ENCODE measurements at regions not wholly inside any gene's neighbourhood (a gene's known extent, or its start where the extent isn't known, plus 50 kb on each side); places are given as distances from the start of the nearest gene placed in this dataset.

GRCh38 chr7:135828604-135829003 lies 80.0 kb upstream of the FAM180A start:
- Histone ChIP-seq H3K4me2 (ENCODE audit: insufficient read depth in 1 of 2, low read depth in 2 of 2, low read length in 2 of 2) (no peak overlapping the region), H3K9me3 (ENCODE audit: insufficient read depth in 2 of 2, low read depth in 1 of 2, low read length in 1 of 2) (no peaks in the 10 kb centered on the region), H3K14ac (ENCODE audit: insufficient read length) (no peak overlapping the region), H4K8ac (ENCODE audit: extremely low read depth, insufficient read depth, low read length) (no peak overlapping the region), H2BK20ac (ENCODE audit: low read length) (no peak overlapping the region), H3K23me2 (ENCODE audit: low read depth, low read length) (0 out of 2 replicates have a peak, but pooled peaks cover 2% of the 10 kb centered on the region), H3K36me3 (ENCODE audit: control insufficient read depth in 2 of 4, insufficient read depth in 4 of 4, low read length in 3 of 4) (no peaks in the 10 kb centered on the region), H3K79me1 (ENCODE audit: low read depth, low read length) (no peaks in the 10 kb centered on the region), H3K27ac (ENCODE audit: low read depth, low read length) (no peak overlapping the region), H2BK12ac (ENCODE audit: low read depth, low read length) (no peak overlapping the region), H3K4ac (replicated peaks; ENCODE audit: insufficient read length, low read depth, low read length) (no peak overlapping the region), H3K56ac (replicated peaks; ENCODE audit: insufficient read length, low read depth, low read length) (no peak overlapping the region), H2AFZ (ENCODE audit: low read length) (no peak overlapping the region), H4K20me1 (replicated peaks in 1 of 2; ENCODE audit: control insufficient read depth in 1 of 2, insufficient read depth in 2 of 2, low read length in 2 of 2) (no peaks in the 10 kb centered on the region), H4K5ac (ENCODE audit: insufficient read length, low read depth, low read length) (no peak overlapping the region), H3K4me1 (replicated peaks in 1 of 4; ENCODE audit: control insufficient read depth in 3 of 4, insufficient read depth in 4 of 4, low read length in 3 of 4) (no peaks in the 10 kb centered on the region), H3K4me3 (ENCODE audit: extremely low read depth in 1 of 4, insufficient read depth in 2 of 4, low read depth in 3 of 4, low read length in 4 of 4) (no peak overlapping the region), H3K9ac (replicated peaks in 1 of 4; ENCODE audit: extremely low read depth in 1 of 4, low read depth in 3 of 4, low read length in 3 of 4) (no peak overlapping the region), H2BK15ac (ENCODE audit: low read length) (no peak overlapping the region), H3K27me3 (replicated peaks in 1 of 4; ENCODE audit: control insufficient read depth in 3 of 4, extremely low read depth in 1 of 4, insufficient read depth in 3 of 4, low read length in 3 of 4) (no peaks in the 10 kb centered on the region), H3K23ac (ENCODE audit: insufficient read length) (no peak overlapping the region), H2BK120ac (replicated peaks; ENCODE audit: low read depth, low read length) (no peak overlapping the region), H2AK5ac (ENCODE audit: low read depth, low read length) (no peak overlapping the region), H3K18ac (ENCODE audit: extremely low read depth, low read length) (no peak overlapping the region), H2BK5ac (ENCODE audit: low read depth, low read length) (no peak overlapping the region), H3K79me2 (ENCODE audit: control insufficient read depth in 1 of 2, insufficient read depth in 2 of 2, low read length in 2 of 2) (no peaks in the 10 kb centered on the region), H4K91ac (replicated peaks; ENCODE audit: insufficient read length, low read length) (no peak overlapping the region)
- FAIRE-seq (no peak), DNase-seq (ENCODE audit: low read depth in 1 of 2, low spot score in 2 of 2) (no peak)
- 91% methylated on average over 9 of the region's 9 CpGs; no CpG with 5 or more reads in 1 of the 2 experiments for WGBS, 2 experiments (ENCODE audit: extremely low coverage in 1 of 2, insufficient coverage in 1 of 2, insufficient read length in 1 of 2, insufficient replicate concordance in 2 of 2, low coverage in 1 of 2, low lambda C conversion rate in 2 of 2, missing lambda C conversion rate in 1 of 2)
- ChIA-PET CTCF (ENCODE audit: partially characterized antibody) (interaction anchor here (0.5 to 1.7 kb wide), 6 partner anchors 8 to 166 kb away, joined by 3 to 4 read pairs (median 3); partner anchors contain the start of gene STMP1), POLR2A (ENCODE audit: partially characterized antibody) (interaction anchor here (0.6 kb wide), 1 partner anchor 13 kb away, joined by 3 read pairs; no protein-coding TSS in a partner anchor)
- TF ChIP-seq EZH2 (IDR thresholded peaks at IDR 0.05; ENCODE audit: low read depth, low read length, severe bottlenecking) (no peak), CBX8 (IDR thresholded peaks at IDR 0.05; ENCODE audit: borderline replicate concordance, low read depth, low read length) (no peak), KDM4A (IDR thresholded peaks at IDR 0.05; ENCODE audit: low read depth, low read length, severe bottlenecking) (no peak), RNF2 (IDR thresholded peaks at IDR 0.05; ENCODE audit: borderline replicate concordance, low read depth, low read length, missing control alignments, poor library complexity, severe bottlenecking) (no peak), BRCA1 (IDR thresholded peaks at IDR 0.05; ENCODE audit: low read depth, low read length) (no peak), TAF1 (IDR thresholded peaks at IDR 0.05; ENCODE audit: low read depth, low read length) (no peak), POLR2AphosphoS5 (IDR thresholded peaks at IDR 0.05; ENCODE audit: low read depth, low read length) (no peak), RXRA (IDR thresholded peaks at IDR 0.05; ENCODE audit: insufficient read depth, low read depth, low read length) (no peak), SRF (IDR thresholded peaks at IDR 0.05; ENCODE audit: low read depth, low read length) (no peak), JUN (IDR thresholded peaks at IDR 0.05; ENCODE audit: low read depth, low read length) (no peak), YY1 (IDR thresholded peaks at IDR 0.05; ENCODE audit: low read depth, low read length) (no peak), TCF12 (IDR thresholded peaks at IDR 0.05; ENCODE audit: low read depth, low read length) (no peak)
- TF ChIP-seq, protein P1, sequence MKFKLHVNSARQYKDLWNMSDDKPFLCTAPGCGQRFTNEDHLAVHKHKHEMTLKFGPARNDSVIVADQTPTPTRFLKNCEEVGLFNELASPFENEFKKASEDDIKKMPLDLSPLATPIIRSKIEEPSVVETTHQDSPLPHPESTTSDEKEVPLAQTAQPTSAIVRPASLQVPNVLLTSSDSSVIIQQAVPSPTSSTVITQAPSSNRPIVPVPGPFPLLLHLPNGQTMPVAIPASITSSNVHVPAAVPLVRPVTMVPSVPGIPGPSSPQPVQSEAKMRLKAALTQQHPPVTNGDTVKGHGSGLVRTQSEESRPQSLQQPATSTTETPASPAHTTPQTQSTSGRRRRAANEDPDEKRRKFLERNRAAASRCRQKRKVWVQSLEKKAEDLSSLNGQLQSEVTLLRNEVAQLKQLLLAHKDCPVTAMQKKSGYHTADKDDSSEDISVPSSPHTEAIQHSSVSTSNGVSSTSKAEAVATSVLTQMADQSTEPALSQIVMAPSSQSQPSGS (IDR thresholded peaks at IDR 0.05; ENCODE audit: low read length) = no peak

Data from H1 (cell line).